Naive thymus-derived CD8-positive, alpha-beta T cell (primary cell): ENCODE measurements at regions not wholly inside any gene's neighbourhood (a gene's known extent, or its start where the extent isn't known, plus 50 kb on each side); places are given as distances from the start of the nearest gene placed in this dataset.

ENCODE experiments used
- ATAC-seq, 2 donors: fragments of 150-1000 bp; cut with Tn5 transposase in 1 of 2; sonication (Bioruptor Pico), chemical (Tn5 transposase) in 1 of 2; 1 replicate in 1 of 2; 2 replicates in 1 of 2; pipeline ENCODE4 v1.10.0; 2021; ENCODE audit warnings: mild to moderate bottlenecking in 2 of 2, moderate library complexity in 2 of 2
- POLR2A ChIA-PET: fragments of 350-600 bp; sonication (Branson Sonifier 250); formaldehyde crosslinking; loops from one replicate; lab custom pipeline; 2021; ENCODE audit warnings: antibody characterized with exemption; lab: Charles Lee
- DNase-seq, 10 donors: peaks; one replicate each; pipeline versions ENCODE4 v3.0.0 to v3.0.0-alpha.2; 2020 to 2022
- H3K27ac Mint-ChIP-seq, 10 donors: one replicate each; pipeline ENCODE4 v1.8.0; 2020 to 2022; ENCODE audit warnings: mild to moderate bottlenecking in 10 of 10, mixed read lengths in 10 of 10, moderate library complexity in 4 of 10, inconsistent platforms in 1 of 10
- H3K27me3 Mint-ChIP-seq, 5 donors: one replicate each; pipeline ENCODE4 v1.8.0; 2021 to 2022; ENCODE audit warnings: mixed read lengths in 5 of 5
- H3K36me3 Mint-ChIP-seq, 3 donors: one replicate each; pipeline ENCODE4 v1.8.0; 2020 to 2022; ENCODE audit warnings: mixed read lengths in 3 of 3, mild to moderate bottlenecking in 2 of 3, inconsistent platforms in 1 of 3
- H3K4me1 Mint-ChIP-seq, 4 donors: one replicate each; pipeline ENCODE4 v1.8.0; 2021 to 2022; ENCODE audit warnings: mixed read lengths in 4 of 4
- H3K4me3 Mint-ChIP-seq, 10 donors: one replicate each; pipeline ENCODE4 v1.8.0; 2020 to 2022; ENCODE audit warnings: mild to moderate bottlenecking in 10 of 10, mixed read lengths in 10 of 10, moderate library complexity in 6 of 10, inconsistent platforms in 1 of 10
- H3K9me3 Mint-ChIP-seq, 9 donors: one replicate each; pipeline ENCODE4 v1.8.0; 2020 to 2022; ENCODE audit warnings: mixed read lengths in 9 of 9, mild to moderate bottlenecking in 3 of 9, inconsistent platforms in 1 of 9, moderate library complexity in 1 of 9

DNA sequence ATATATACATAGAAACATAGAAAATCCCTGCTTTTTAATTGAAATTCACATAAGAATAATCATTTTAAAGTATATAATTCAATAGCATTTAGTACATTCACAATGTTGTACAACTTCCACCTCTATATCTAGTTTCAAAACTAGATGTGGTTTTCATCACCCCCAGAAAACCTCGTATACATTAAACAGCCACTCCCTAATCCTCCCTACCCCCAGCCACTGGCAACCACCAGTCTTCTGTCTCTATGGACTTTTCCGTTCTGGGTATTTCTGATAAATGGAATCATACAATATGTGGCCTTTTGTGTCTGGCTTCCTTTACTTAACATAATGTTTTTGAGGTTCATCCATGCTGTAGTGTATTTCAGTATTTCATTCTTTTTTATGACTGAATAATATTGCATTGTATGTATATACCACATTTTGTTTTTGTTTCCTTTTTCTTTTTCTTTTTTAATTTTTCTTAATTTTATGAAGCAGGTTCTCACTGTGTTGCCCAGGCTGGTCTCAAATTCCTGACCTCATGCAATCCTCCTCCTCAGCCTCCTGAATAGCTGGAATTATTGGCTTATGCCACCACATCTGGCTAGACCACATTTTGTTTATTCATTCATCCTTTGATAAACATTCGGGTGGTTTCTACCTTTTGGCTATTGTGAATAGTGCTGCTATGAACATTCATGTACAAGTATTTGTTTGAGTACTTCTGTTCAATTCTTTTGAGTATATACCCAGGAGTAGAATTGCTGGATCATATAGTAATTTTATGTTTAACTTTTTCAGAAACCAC, 50.6 kb upstream of the RNF152 start:
- DNase-seq (no peak), ATAC-seq (no peak)
- Mint-ChIP-seq H3K9me3 (peaks cover 0 to 9% (median 0%) of the 10 kb centered on the region in 9 donors), H3K4me3 (no peak overlapping the region), H3K4me1 (peaks cover 2 to 16% (median 12%) of the 10 kb centered on the region in 4 donors), H3K36me3 (no peaks in the 10 kb centered on the region), H3K27ac (no peak overlapping the region), H3K27me3 (peaks cover 0 to 11% (median 1%) of the 10 kb centered on the region in 5 donors)
- POLR2A ChIA-PET = no interaction called here
